ENCODE measurements at regions not wholly inside any gene's neighbourhood (a gene's known extent, or its start where the extent isn't known, plus 50 kb on each side); places are given as distances from the start of the nearest gene placed in this dataset.
A peak's percentile ranks its signal among the peaks of the same experiment; 100 is the strongest.

DNA sequence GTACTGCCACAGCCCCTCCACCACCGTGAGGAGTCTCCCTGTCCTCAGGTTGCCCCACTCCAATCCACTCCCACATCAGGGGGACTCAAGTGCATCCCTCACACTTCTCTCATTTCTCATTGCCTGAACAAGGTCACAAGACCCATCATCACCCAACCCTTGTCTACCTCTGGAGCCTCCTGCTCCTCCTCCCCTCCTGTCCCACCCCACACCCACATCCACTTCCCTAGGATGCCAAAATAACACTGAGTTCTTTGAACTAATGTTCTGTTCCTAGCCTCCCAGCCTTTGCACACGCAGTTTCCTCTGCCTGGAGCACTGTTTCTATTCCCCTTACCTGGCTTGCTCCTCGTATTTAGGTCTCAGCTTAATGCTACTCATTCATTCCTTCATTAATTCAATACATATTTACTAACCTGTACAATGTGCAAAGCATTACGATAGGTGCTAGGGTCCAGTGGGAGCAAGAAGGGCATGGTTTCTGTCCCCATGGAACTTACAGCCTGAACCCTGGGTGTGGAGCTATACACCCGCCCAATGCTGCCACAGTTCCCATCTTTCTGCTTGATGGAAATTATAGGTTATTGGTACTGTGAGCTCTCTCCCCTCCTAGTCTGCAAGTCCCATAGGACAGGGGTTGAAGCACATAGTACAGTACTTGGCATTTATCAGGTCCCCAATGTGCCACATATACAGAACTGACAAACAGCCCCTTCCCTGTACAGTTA is 96.1 kb upstream of the GRIK3 start:
- DNase-seq: no peak

DNA sequence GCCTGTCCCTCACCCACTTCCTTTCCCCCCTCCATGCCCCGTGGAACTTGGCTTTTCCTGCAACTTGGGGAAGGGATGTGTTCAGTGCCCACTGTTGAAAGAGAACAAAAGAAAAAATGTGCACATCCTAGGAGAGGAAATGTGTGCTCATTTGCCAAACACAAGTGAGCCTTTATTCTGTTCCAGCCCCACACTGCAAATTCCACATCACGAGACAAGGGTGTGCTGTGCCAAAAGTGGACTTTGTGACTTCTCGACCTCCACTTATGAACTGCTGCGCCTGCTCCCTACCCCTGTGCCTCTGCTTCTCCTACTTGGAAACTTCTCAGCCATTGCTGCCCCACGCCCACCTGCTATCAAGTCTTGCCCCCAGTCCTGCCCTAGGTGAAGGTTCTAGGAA is 97.0 kb upstream of the GRIK3 start:
- no peak for DNase-seq

DNA sequence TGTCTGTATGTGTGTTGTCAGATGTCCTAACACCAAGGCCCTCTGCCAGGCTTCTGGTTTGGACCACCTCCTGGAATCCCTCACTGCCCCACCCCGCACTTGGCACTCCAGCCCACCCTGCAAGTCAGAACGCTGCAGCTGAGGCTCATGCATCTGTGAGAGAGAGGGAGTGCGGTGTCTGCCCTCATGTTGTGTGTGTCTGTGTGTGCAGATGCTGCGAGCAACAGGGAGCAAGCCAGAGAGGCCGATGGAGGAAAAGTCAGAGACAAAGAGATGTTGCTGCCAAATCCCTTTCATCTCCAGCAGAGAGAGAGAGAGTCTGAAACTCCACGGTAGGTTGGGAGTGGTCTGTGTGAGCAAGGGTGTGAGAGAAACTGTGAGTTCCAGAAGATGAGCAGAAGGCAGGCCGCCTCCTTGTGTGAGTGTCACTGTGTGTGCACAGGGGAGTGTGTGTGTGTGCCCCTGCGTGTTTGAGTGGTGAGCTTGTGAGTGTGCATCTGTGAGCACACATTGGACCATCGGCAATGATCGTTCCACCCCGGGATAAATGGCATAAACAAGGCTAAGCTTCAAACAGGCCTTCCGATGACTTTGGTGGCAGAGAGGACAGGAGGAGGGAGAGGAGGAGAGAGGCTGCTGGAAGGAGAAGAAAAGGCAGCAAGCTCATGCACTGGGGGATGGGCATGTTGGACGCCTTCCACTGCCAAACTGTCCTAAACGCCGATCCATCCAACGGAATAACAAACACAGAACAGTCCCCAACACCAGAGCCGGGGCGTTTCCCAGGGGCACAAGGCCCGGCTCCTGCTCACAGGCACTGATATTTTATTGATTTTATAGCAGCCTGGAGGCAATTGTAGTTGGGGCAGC is 99.2 kb upstream of the GRIK3 start:
- no peak for DNase-seq

DNA sequence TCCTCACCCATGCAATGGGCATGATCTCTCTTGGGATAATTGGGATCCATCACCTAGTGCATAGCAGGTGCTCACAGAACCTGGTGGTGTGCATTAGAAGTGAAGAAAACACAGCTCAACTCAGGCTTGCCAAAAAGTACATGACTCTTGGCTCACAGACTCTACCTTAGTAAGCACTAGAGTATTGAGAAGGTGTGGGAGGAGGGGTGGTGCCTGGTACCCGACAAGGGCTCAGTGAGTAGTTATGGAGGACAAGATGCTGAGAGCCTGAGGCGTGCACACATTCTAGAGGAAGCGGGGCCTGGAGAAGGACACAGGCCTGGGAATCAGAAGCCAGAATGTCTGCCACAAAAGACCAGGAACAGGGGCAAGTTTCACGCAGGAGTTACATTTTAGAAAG is 100.3 kb upstream of the GRIK3 start:
- DNase-seq: no peak

DNA sequence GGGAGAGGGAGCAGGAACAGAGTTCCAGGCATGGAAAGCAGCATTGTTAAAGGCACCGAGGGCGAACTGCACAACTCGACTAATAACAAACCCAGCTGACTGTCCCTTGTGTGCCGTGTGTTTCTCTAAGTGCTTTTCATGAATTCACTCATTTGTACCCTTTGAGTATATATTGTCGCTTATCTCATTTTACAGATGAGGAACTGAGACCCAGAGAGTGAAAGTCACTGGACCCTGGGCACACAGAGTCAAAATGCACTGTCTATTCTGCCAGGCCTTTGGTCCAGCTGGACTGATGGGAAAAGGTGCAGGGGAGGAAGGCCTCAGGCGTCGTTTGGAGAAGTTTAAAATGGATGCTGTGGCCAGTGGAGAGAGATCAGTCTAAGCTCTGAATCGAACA is 100.7 kb upstream of the GRIK3 start:
- DNase-seq: no peak

DNA sequence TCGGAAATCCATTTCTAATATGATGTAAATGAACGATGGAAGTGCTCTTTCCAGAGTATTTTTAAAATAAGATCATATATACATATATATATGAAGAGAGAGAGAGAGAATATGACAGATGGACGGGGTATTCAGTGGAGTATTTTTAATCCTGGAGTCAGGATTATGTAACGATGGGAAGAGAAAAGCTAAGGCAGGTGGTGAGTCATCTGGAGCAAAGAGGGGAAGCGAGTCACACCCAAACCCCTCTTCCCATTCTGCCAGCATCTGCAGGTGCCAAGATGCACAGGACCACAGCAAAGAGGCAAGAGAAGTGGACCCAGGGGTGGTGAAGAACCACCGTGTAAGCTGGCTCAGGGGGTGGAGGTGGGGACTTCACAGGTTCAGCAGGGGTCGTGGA is 102.7 kb upstream of the GRIK3 start:
- peak; percentile 20 for DNase-seq

DNA sequence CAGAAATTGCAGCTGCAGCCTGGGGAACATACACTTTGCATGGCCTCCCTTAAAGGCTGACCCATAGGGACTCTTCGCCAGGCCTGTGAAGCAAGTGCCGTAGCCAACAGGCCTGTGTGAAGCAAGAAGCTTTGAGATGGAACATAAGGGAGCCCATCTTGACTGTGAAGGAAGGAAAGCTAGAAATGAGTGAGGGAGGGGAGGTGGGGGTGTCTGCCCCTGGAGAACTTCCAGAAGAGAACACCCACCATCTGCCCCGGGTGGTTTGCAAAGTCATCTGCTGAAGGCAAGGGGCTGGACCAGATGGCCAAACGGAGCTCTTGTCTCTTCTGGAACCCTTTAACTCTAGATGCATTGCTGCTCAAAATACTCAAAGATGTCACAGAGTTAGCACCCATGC is 103.3 kb upstream of the GRIK3 start:
- DNase-seq: no peak

DNA sequence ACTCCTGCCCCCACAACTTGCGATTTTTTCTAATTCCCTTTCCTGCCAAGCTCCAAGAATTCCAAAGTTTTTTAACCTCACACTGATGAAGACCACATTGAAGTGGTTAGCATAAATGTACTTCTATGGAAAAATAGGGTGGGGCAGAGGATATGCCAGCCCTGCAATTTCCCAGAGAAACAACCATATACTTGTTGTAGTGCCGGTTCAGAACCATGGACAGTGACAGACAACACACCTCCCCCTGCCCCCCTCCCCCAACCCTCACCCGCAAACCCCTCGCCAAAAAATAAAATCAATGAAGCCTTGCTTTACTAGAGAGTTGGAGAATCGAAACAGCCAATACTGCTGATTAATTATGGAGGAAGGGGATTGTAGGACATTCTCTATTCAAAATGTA is 109.5 kb upstream of the GRIK3 start:
- DNase-seq: no peak

DNA sequence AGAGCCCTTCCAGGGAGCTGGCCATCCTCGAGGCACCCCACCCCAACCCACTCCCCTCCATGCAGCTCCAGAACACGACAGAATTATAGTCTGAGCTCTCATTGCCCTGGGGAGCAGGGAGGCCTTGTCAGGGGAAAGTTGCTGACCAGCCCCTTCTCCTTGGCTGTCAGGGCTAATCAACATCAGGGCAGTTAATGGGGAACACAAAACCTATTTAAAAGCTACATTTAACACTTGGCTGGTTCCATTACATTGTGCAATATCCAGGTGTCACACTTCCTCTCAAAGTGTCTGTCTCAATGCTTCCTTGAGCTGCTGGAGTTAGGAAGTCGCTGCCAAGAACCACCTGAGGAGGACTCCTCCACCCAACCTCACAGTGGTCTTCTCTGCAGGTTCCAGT is 111.8 kb upstream of the GRIK3 start:
- no peak for DNase-seq

DNA sequence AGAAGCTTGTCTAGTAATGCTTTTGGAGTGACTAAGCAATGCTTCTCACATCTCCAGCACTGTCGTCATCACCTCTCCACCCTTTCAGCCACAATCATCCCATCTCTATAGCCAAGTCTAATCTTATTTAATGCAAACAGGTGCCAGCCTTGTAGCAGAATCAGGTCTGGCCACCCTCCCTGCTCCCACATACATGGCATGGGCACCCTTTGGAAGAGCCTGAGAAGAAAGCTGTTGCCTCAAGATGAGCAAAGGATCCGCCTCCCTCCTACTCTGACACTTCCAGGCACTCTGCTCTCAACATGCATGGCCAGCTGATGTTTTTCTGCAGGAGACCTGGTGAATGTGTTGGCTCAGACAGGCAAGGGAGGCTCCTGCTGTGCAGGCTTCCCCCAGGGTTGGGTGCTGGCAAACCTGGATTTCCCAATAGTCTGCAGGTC is 113.1 kb upstream of the GRIK3 start:
- peak; percentile 31 for DNase-seq

DNA sequence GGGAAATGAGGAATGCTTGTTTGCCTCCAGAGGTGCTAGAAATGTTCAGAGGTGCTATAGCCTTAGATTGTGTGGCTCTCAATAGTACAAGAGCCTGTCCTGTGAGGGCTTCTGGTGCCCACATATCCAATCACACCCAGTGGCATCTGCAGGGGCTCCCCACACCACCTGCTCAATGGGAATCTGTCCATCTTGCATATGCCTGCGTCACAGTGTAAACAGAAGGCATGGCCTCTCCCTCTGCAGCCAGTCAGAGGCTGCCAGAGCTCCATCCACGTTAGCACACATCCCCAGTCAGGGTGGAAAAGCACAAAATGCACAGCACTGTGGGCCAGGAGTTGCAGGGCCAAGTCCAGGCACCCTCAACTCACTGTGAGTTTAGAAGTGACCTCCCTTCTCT is 113.6 kb upstream of the GRIK3 start:
- no peak for DNase-seq

DNA sequence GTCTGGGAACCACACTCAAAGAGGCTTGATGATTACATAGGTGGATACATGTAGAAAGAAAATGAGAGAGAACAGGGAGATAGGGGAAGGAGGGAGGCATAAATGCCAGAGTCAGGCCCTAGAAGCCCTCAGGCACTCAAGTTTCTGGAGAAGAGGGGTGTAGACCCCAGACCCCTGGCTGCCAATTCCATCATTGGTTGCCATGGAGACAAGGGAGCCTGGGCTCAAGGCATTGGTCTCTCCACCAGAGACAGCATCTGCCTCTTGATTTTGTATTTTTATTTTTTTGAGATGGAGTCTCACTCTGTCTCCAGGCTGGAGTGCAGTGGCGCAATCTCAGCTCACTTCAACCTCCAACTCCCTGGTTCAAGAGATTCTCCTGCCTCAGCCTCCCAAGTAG is 114.3 kb upstream of the GRIK3 start:
- DNase-seq: no peak

DNA sequence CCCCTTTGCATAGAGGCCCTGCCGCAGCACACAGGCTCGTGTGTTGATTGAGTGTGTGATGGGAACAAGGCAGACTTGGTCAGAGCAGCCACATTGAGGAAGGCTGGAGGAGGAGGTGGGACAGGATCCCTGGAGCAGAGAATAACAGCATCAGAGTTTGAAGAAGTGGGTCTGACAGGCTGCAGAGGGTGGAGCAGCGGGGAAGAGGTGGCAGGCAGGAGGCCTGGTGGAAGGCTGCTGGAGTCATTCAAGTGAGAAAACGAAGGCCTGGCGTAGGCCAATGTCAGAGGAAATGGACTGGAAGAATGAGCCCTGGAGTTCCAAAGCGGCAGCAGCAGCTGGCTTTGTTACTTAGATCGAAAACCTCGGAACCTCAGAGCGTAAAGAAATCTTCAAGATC is 115.0 kb upstream of the GRIK3 start:
- DNase-seq: peak; percentile 62

DNA sequence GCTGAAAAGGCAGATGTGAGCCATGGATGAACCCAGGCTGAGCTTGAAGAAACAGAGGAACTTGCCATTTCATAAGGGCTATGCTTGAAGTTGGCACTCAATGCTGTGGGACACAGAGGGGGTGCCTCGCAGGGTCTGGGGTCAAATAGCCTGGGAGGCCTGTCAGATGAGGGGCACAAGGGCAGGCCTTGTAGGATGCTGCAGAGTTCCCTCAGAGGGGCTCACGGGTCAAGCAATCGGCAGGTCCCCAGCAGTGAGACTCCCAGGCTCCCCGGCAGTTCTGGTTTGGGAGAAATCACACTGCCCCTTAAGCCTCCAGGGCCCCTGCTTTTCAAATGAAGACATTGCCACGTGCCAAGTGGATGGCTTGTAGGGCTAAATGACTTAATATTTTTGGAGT is 116.7 kb upstream of the GRIK3 start:
- no peak for DNase-seq

DNA sequence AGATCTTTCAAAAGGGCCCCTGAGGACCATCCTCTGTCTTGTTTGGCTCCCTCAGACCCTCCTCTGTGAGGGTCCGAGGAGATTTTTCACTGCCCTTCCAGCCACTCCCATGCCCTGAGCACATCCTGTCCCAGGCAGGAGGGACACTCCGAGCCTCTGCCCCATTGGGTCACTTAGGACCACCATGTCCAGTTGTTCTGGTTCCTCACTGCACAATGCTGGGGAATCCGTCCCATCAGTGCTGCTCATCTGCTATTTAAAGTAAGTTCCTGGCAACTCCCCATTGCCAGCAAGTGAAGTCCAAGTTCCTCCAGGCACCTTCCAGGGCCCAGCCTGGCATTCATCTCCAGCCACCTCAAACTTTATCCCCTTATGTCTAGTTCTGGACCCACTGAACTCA is 117.5 kb upstream of the GRIK3 start:
- DNase-seq: no peak

DNA sequence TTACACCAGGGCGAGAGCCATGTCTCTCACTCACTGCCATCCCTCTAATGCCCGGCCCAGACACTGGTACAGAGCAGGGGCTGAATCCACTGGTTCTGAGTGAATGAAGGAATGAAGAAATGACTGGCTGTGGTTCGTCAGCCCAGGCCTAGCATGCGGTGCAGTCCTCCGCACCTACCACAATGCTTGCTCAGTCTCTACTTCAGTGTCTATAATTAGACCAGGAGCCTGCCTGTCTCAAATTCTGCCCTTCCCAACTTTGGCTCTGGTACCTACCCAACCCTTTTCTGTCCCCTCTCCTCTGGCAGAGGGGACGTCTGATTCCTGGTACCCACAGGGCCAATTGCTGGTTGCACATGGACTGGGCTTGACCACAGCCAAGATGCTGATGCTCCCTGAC is 118.2 kb upstream of the GRIK3 start:
- no peak for DNase-seq

DNA sequence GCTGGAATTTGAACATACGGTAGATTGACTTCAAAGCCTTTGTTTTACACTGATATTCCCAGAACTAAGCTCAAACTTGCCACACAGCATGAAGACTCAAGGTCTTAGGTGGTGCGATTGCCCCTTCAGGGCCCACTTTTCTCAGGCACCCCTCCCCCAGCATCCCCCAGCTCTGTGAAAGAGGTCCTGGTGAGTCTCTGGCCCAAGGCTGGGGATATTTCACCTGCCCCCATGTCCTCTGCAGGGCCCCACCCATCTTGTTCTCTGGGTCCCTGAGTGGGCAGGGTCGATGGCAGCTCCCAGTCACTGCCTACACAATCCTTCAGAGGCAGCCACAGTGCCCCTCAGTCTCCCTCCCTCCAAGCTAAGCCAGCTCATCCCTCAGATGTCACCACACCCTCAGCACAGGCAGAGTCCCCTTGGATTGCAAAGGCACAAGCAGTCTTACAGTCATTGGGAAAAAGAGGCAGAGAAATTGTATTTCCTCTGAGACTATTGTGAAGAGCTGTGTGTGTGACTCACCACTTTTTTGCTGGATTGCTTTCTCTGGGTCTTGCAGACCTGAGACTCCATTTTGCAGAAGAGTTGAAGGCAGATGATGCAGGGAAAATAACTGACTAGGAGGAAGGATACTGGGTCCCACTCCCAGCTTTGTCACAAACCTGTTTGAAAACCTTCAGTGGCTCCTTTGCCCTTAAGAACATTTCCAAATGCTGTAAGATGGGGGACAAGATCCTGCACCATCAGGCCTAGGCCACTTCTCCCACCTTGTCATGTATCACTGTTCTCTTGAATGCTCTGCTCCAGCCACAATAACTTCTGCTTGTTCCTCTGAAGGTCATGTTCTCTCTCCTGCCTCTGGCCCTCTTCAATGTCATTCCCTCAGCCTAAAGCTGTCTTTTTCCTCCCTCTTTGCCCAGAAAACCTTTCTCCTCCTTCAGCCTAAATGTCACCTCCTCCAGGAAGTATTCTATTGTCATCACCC is 119.1 kb upstream of the GRIK3 start:
- no peak for DNase-seq

DNA sequence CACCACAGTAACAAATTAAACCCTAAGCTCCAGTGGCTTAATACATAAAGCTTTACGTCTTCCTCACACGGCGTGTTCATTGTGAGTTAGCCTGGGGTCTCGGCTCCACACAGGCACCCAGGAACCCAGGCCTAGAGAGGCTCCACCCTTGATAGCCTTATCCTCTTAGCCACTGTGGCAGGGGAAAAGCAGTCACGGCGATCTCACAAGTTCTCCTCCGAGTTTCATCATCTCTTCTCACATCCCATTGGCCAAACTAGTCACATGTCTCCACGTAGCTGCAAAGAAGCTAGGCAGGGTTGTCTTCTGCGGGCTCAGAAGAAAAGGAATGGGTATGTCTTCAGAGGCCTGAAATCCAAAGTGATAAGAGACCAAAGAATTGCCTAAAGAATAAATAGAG is 122.3 kb upstream of the GRIK3 start:
- no peak for DNase-seq

DNA sequence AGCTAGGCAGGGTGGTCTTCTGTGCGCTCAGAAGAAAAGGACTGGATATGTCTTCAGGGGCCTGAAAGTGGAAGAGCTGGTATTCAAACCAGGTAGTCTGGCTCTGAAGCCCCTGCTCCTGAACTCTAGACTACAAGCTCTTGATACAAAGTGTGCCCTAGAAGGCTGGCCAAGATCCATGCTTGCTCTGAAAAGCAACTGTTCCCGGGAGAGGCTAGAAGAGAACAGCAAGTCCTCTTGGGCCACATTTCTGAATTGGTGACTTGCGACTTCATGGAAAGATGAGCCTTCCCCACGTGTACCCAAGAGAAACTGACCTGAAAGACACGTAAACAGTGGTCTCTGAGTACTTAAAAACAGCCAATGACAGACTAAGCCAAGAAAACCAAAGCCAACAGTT is 123.3 kb upstream of the GRIK3 start:
- no peak for DNase-seq

DNA sequence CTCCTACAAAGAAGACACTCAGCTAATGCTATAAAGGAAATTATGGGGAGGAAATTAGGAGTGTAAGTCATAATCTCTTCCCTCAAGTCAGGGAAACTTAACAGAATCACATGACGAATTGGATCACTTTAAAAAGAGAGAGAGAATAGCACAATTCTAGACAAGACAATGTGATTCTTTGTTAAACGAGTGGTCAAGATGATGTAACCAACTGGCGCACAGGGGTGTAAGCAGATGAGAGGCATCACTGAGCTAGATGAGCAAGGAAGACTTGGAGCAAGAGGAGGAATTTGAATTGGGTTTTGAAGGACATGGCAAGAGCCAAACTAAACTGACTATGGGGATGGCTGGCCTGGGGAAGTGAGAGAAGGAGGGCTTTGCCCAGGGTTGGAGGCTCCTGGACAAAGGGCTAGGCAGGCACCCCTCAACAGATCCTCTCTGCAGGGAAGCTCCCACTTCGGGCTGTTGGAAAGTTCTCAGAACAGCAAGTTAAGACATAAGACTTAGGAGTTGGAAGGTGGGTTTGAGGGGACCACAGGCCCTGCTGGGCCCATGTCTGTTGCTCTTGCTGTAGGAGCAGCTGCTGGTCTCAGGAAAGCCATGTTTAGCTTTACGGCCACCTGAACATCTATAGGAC is 123.9 kb upstream of the GRIK3 start:
- DNase-seq: no peak

DNA sequence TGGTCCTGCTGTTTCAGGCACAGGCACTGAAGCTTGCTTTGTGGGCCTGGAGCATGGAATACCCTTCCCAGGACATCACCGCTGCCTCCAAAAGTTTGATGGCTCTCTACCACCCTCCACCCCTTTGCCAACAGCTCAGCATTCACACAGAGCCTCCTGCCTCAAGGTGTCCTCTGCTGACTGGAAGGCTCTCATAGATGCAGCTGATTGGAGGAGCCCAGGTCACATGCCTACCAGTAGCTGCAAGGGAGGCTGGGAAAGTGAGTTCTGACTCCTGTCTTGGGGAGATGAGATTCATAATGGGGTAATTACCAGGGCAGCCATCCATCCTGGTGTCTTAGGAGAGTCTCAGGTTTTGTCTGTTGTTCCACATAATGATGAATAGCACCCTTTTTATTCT is 124.8 kb upstream of the GRIK3 start:
- DNase-seq: no peak

DNA sequence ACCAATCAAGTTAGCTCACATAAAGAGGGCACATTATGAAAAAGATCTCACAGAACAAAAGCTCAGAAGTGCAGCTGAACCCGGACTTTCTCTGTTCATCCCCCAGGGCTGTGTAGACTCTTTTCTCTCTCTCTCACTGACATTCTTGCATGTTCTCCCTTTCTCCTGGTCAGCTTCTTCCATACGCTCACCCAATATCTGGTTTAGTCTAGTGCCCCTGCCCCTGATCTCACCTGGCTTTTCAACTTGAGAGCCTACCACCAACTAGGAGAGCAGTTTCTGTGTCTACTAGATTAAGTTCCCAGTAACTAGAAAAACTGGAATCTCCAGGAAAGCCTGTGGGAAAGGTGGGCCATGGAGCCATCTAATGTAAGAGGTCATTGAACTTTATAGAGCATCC is 126.9 kb upstream of the GRIK3 start:
- no peak for DNase-seq

DNA sequence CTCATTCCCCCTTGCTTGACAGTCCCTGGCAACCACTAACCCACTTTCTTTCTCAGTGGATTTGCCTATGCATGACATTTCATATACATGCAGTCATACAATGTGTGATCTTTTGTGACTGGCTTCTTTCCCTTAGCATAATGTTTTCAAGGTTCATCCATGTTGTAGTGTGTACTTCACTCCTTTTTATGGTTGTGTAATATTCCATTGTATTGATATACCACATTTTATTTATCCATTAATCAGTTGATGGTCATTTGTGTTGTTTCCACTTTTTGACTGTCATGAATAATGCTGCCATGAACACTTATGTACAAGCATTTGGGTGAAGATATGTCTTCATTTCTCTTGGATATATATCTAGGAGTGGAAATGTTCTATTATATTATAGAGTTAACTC is 127.7 kb upstream of the GRIK3 start:
- DNase-seq: no peak
